Gastroesophageal sphincter (tissue), 4 donors: ENCODE measurements at regions not wholly inside any gene's neighbourhood (a gene's known extent, or its start where the extent isn't known, plus 50 kb on each side); places are given as distances from the start of the nearest gene placed in this dataset.
"Not testable (repeated sequence)": the region's sequence is repeated elsewhere in the genome, so short reads cannot be mapped to it uniquely, and the experiment has no call there.

Experiments used
- ATAC-seq: fragments of 150-250 bp; one replicate; pipeline ENCODE4 v1.9.1; 2016; ENCODE audit warnings: mild to moderate bottlenecking, moderate library complexity
- H3K27ac ChIP-seq, 4 donors: fragments of 200-600 bp; sonication (generic) in 3 of 4; 1 replicate in 3 of 4; 2 replicates in 1 of 4; pipeline ENCODE4 v1.5.1; 2016 to 2019
- H3K27me3 ChIP-seq: fragments of 200-600 bp; sonication (generic); one replicate; pipeline ENCODE4 v1.5.1; 2019
- H3K36me3 ChIP-seq, 2 donors: fragments of 200-600 bp; sonication (generic); one replicate each; pipeline ENCODE4 v1.5.1; 2019; ENCODE audit warnings: control low read depth in 1 of 2
- H3K4me1 ChIP-seq, 3 donors: fragments of 200-600 bp; sonication (generic); 1 replicate in 2 of 3; 2 replicates in 1 of 3; pipeline ENCODE4 v1.5.1; 2016 to 2019; ENCODE audit warnings: control low read depth in 2 of 3
- H3K4me3 ChIP-seq, 2 donors: fragments of 200-600 bp; sonication (generic); one replicate each; pipeline ENCODE4 v1.5.1; 2019; ENCODE audit warnings: mild to moderate bottlenecking in 1 of 2, moderate library complexity in 1 of 2
- H3K9me3 ChIP-seq, 3 donors: fragments of 200-600 bp; sonication (generic); one replicate each; pipeline ENCODE4 v1.5.1; 2017 to 2019; ENCODE audit warnings: control low read depth in 2 of 3
- EP300 ChIP-seq: sonication (generic); formaldehyde crosslinking; IDR thresholded peaks from one replicate; pipeline ENCODE4 v1.6.1; 2017; ENCODE audit warnings: antibody characterized with exemption, mild to moderate bottlenecking
- POLR2A ChIP-seq, 2 donors: fragments of 450-650 bp; IDR thresholded peaks; one replicate each; pipeline ENCODE4 v1.6.1; 2017; ENCODE audit warnings: antibody characterized with exemption in 2 of 2, mild to moderate bottlenecking in 2 of 2, moderate library complexity in 1 of 2
- POLR2AphosphoS5 ChIP-seq: sonication (generic); formaldehyde crosslinking; IDR thresholded peaks from one replicate; pipeline ENCODE4 v1.6.1; 2017; ENCODE audit warnings: antibody characterized with exemption
- whole genome bisulfite sequencing, 2 donors: methylation state at CpG; one replicate each; pipeline ENCODE4 v1.1.5; 2018; ENCODE audit warnings: low coverage in 1 of 2; 5-methylcytosine and 5-hydroxymethylcytosine counted together
- TF ChIP-seq, protein P1 (sequence below), 4 experiments: fragments of 200-600 bp in 2 of 4; fragments of 450-650 bp in 2 of 4; sonication (generic) in 1 of 4; IDR thresholded peaks; one replicate each; pipeline ENCODE4 v1.5.1; 2017 to 2019; ENCODE audit warnings: antibody characterized with exemption in 4 of 4, mild to moderate bottlenecking in 2 of 4, moderate library complexity in 2 of 4

DNA sequence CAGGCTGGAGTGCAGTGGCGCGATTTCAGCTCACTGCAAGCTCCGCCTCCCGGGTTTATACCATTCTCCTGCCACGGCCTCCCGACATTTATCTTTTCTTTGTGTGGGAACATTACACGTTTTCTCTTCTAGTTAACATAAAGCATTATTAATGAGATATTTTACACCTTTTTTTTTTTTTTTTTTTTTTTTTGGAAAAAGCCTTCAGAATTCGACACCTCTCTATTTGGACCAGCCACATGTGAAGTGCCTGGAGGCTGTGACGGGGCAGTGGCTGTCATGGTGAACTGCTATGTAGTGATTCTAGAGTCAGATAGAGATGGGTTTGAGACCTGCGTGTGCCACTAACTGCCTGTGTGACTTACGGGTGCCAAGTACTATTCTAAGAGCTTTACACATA lies 64.3 kb downstream of the SMIM38 start:
- H3K36me3 ChIP-seq: no peaks in the 10 kb centered on the region
- no peak overlapping the region for H3K27ac ChIP-seq
- 59 to 67% methylated on average over 5 to 8 of the region's 11 CpGs for WGBS, 2 donors
- H3K4me3 ChIP-seq: no peak overlapping the region
- no peak for ATAC-seq
- no peaks in the 10 kb centered on the region for H3K9me3 ChIP-seq
- no peak for TF ChIP-seq POLR2AphosphoS5
- TF ChIP-seq POLR2A (IDR thresholded peaks at IDR 0.05): no peak
- no peak for TF ChIP-seq EP300
- TF ChIP-seq, protein P1, sequence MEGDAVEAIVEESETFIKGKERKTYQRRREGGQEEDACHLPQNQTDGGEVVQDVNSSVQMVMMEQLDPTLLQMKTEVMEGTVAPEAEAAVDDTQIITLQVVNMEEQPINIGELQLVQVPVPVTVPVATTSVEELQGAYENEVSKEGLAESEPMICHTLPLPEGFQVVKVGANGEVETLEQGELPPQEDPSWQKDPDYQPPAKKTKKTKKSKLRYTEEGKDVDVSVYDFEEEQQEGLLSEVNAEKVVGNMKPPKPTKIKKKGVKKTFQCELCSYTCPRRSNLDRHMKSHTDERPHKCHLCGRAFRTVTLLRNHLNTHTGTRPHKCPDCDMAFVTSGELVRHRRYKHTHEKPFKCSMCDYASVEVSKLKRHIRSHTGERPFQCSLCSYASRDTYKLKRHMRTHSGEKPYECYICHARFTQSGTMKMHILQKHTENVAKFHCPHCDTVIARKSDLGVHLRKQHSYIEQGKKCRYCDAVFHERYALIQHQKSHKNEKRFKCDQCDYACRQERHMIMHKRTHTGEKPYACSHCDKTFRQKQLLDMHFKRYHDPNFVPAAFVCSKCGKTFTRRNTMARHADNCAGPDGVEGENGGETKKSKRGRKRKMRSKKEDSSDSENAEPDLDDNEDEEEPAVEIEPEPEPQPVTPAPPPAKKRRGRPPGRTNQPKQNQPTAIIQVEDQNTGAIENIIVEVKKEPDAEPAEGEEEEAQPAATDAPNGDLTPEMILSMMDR (IDR thresholded peaks at IDR 0.05): no peak
- H3K4me1 ChIP-seq: peaks cover 0 to 7% (median 0%) of the 10 kb centered on the region in 3 donors
- H3K27me3 ChIP-seq: no peaks in the 10 kb centered on the region

DNA sequence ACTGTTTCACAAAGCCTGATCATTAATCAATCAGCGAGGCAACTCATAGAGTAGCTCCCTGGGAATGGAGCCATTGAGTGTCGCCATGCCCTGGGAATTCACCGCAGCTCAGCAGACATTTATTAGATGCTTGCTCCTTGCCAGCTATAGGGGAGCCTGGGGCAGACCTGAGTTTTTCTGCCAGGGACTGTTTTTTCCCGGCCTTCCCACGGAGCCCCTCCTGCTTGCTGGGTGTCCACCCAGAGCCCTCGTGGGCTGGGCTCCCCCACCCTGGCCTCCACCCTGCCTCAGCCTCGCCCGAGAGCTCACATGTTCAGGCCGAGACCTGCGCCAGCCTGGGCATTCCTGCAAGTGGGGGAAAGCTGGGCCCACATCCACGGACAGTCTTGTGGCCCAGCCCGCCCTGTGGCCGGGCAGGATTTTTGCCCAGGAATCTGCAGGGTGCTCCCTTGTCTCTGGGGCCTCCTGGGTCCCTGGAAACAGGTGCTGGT lies 64.9 kb downstream of the SMIM38 start:
- Histone ChIP-seq H3K27ac (no peak overlapping the region), H3K36me3 (no peaks in the 10 kb centered on the region)

DNA sequence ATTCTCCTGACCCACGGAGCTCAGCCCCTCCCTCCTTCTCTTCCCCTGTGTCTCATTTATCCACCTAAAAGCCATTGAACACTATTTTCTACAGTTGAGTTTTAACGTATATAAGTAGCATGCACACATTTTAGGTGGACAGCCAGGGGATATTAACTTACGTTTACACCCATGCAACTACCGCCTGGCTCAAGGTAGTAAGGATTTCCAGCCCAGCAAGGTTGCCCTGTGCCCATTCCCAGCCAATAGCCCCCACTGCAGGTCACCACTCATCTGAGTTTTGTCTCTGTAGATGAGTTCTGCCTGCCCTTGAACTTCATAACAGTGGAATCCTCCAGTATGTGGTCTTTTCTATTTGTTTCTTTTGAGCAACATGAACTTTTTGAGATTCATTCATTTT lies 65.4 kb downstream of the SMIM38 start:
- TF ChIP-seq EP300 (no peak), POLR2AphosphoS5 (no peak), POLR2A (IDR thresholded peaks at IDR 0.05) (no peak)
- Histone ChIP-seq H3K9me3 (peaks cover 0 to 3% (median 0%) of the 10 kb centered on the region in 3 donors), H3K27ac (no peak overlapping the region), H3K4me1 (peaks cover 0 to 7% (median 0%) of the 10 kb centered on the region in 3 donors), H3K27me3 (no peaks in the 10 kb centered on the region), H3K36me3 (no peaks in the 10 kb centered on the region), H3K4me3 (no peak overlapping the region)
- no peak for ATAC-seq
- WGBS, 2 donors: 83 to 88% methylated on average over 4 of the region's 4 CpGs

More for the DNA sequence above, 64.9 kb downstream of the SMIM38 start:
- ATAC-seq: no peak
- TF ChIP-seq, protein P1 (IDR thresholded peaks at IDR 0.05): no peak
- Histone ChIP-seq H3K27me3 (no peaks in the 10 kb centered on the region), H3K9me3 (no peaks in the 10 kb centered on the region), H3K4me1 (peaks cover 0 to 7% (median 0%) of the 10 kb centered on the region in 3 donors), H3K4me3 (no peak overlapping the region)
- 92% methylated on average over 3 of the region's 13 CpGs; no CpG with 5 or more reads in 1 of the 2 donors for WGBS, 2 donors

DNA sequence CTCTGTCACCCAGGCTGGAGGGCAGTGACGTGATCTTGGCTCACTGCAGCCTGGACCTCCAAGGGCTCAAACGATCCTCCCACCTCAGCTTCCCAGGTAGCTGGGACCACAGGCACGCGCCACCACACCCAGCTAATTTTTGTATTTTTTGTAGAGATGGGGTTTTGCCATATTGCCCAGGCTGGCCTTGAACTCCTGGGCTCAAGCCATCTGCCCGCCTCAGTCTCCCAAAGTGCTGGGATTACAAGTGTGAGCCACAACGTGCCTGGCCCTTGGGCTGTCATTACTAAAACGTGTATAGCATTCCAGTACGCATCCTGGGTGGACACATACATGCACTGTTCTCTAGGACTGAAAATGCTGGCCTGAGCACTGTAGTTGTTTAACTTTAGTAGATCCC lies 65.9 kb downstream of the SMIM38 start:
- not testable (repeated sequence) for H3K27ac ChIP-seq, H3K27me3 ChIP-seq, H3K9me3 ChIP-seq, ATAC-seq, H3K36me3 ChIP-seq, H3K4me1 ChIP-seq, H3K4me3 ChIP-seq
- 89% methylated on average over 8 of the region's 8 CpGs; no CpG with 5 or more reads in 1 of the 2 donors for WGBS, 2 donors

DNA sequence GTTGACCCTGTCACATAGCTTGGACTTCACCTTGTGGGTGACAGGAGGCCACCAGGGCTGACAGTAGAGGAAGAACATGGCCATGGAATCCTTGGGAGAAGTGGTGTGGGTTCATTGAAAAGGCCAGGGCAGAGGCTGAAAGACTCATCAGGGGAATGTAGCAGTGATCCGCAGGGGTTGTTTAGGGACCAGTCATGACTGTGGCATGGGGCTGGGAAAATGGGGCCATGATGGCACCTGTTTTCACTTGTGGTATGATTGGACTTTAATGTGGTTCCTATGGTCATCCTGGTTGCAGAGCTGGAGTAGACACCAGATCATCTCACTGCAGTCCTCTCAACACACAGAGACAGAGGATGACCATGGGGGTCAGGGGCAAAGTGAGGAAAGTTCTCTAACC lies 66.7 kb upstream of the MYEOV start:
- Histone ChIP-seq H3K36me3 (no peaks in the 10 kb centered on the region), H3K9me3 (peaks cover 0 to 6% (median 0%) of the 10 kb centered on the region in 3 donors), H3K27me3 (peaks cover 28% of the 10 kb centered on the region), H3K4me3 (no peak overlapping the region), H3K4me1 (no peaks in the 10 kb centered on the region), H3K27ac (no peak overlapping the region)
- 90 to 100% methylated on average over 1 of the region's 1 CpG for WGBS, 2 donors
- no peak for ATAC-seq
- no peak for TF ChIP-seq POLR2A (IDR thresholded peaks at IDR 0.05)
- TF ChIP-seq, protein P1 (IDR thresholded peaks at IDR 0.05): no peak
- TF ChIP-seq POLR2AphosphoS5: no peak
- TF ChIP-seq EP300: no peak

DNA sequence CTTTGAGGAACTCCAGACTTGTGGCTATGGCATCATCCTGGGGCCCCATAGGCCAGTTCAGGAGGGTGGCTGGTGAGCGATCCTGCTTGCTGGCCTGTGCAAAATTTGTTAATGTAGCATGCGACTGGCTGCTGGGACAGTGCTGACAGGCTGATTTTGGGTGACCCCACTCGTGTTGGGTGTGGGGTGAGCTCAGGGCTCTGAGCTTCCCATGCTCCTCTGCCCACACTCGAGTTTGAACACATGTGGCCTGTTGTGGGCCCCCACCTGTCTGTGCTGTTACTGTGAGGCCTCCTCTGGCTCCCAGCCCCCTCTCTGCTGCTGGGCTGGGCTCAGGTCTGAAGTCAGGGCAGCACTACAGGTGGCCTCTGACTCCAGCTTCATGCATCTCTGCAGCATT lies 64.4 kb upstream of the MYEOV start:
- peaks cover 28% of the 10 kb centered on the region for H3K27me3 ChIP-seq
- no peaks in the 10 kb centered on the region for H3K36me3 ChIP-seq
- H3K4me1 ChIP-seq: no peaks in the 10 kb centered on the region
- H3K4me3 ChIP-seq: no peak overlapping the region
- no peak overlapping the region for H3K27ac ChIP-seq
- no peak for ATAC-seq
- TF ChIP-seq POLR2AphosphoS5 (no peak), POLR2A (IDR thresholded peaks at IDR 0.05) (no peak), EP300 (no peak)
- TF ChIP-seq, protein P1 (IDR thresholded peaks at IDR 0.05): no peak
- WGBS, 2 donors: no CpG with 5 or more reads among the region's 4 CpGs
- peaks cover 0 to 6% (median 0%) of the 10 kb centered on the region in 3 donors for H3K9me3 ChIP-seq
